B cell (primary cell): ENCODE measurements at regions not wholly inside any gene's neighbourhood (a gene's known extent, or its start where the extent isn't known, plus 50 kb on each side); places are given as distances from the start of the nearest gene placed in this dataset.

ENCODE experiments used
- ATAC-seq: fragments of 200-7000 bp; cut with Tn5 transposase; one replicate; pipeline ENCODE4 v1.10.0; 2021; ENCODE audit warnings: low read depth, mild to moderate bottlenecking, moderate number of reproducible peaks, moderate library complexity
- CTCF ChIA-PET: fragments of 350-600 bp; sonication (Branson Sonifier 250); formaldehyde crosslinking; loops from one replicate; lab custom pipeline; 2021; ENCODE audit warnings: antibody characterized with exemption, inconsistent platforms; lab: Charles Lee
- POLR2A ChIA-PET: fragments of 350-600 bp; sonication (Branson Sonifier 250); formaldehyde crosslinking; loops from one replicate; lab custom pipeline; 2021; ENCODE audit warnings: antibody characterized with exemption; lab: Charles Lee
- DNase-seq: peaks from one replicate; pipeline ENCODE4 v3.0.0; 2013
- H2AFZ ChIP-seq: 2 replicates; pipeline ENCODE4 v1.6.1; 2012; ENCODE audit warnings: mild to moderate bottlenecking, low read depth, low read length; ENCODE audit not compliant: insufficient read depth, poor library complexity, severe bottlenecking
- H3K27ac ChIP-seq, 2 donors: 1 replicate in 1 of 2; 2 replicates in 1 of 2; pipeline ENCODE4 v1.5.1; 2012 to 2013; ENCODE audit warnings: low read length in 2 of 2, mild to moderate bottlenecking in 2 of 2, moderate library complexity in 1 of 2
- H3K27me3 ChIP-seq, 4 experiments: fragments of 200-600 bp in 1 of 4; sonication (generic) in 1 of 4; replicated peaks in 1 of 4; 1 replicate in 2 of 4; 2 replicates in 2 of 4; pipeline versions ENCODE4 v1.6.1 to v1.7.0; 2013 to 2016; ENCODE audit warnings: low read length in 3 of 4, mild to moderate bottlenecking in 2 of 4, mixed read lengths in 1 of 4, moderate library complexity in 1 of 4; ENCODE audit not compliant: insufficient read depth in 4 of 4, control insufficient read depth in 3 of 4; ENCODE audit errors: control extremely low read depth in 1 of 4
- H3K36me3 ChIP-seq, 2 experiments: replicated peaks in 1 of 2; 1 replicate in 1 of 2; 2 replicates in 1 of 2; pipeline versions ENCODE4 v1.6.1 to v1.7.1; 2013; ENCODE audit warnings: low read length in 1 of 2; ENCODE audit not compliant: insufficient read depth in 2 of 2, control insufficient read depth in 1 of 2; ENCODE audit errors: control extremely low read depth in 1 of 2, extremely low read depth in 1 of 2
- H3K4me1 ChIP-seq, 2 donors: fragments of 200-600 bp in 1 of 2; sonication (generic) in 1 of 2; 1 replicate in 1 of 2; 2 replicates in 1 of 2; pipeline versions ENCODE4 v1.5.1 to v1.6.1; 2013 to 2017; ENCODE audit warnings: low read length in 2 of 2; ENCODE audit not compliant: control insufficient read depth in 2 of 2, insufficient read depth in 2 of 2
- H3K4me2 ChIP-seq: replicated peaks from 2 replicates; pipeline ENCODE3; 2012; ENCODE audit warnings: mild to moderate bottlenecking, low read depth, low read length; ENCODE audit not compliant: poor library complexity, severe bottlenecking
- H3K4me3 ChIP-seq, 5 experiments: fragments of 200-600 bp in 1 of 5; sonication (generic) in 1 of 5; 1 replicate in 3 of 5; 2 replicates in 2 of 5; pipeline versions ENCODE4 v1.5.1 to v1.7.0; 2011 to 2016; ENCODE audit warnings: low read length in 4 of 5, mild to moderate bottlenecking in 4 of 5, low read depth in 2 of 5, control low read depth in 1 of 5, moderate library complexity in 1 of 5; ENCODE audit not compliant: insufficient read depth in 1 of 5; ENCODE audit errors: control extremely low read depth in 1 of 5, extremely low read depth in 1 of 5
- H3K79me2 ChIP-seq: fragments of 200-600 bp; sonication (generic); one replicate; pipeline ENCODE4 v1.6.0; 2016; ENCODE audit warnings: low read length; ENCODE audit not compliant: control insufficient read depth, insufficient read depth
- H3K9ac ChIP-seq: fragments of 200-600 bp; sonication (generic); 2 replicates; pipeline ENCODE4 v1.6.1; 2017; ENCODE audit warnings: mild to moderate bottlenecking, low read length, moderate library complexity
- H3K9me3 ChIP-seq, 3 donors: one replicate each; pipeline versions ENCODE4 v1.6.1 to v1.7.1; 2013; ENCODE audit warnings: low read length in 2 of 3; ENCODE audit not compliant: control insufficient read depth in 2 of 3, insufficient read depth in 1 of 3; ENCODE audit errors: control extremely low read depth in 1 of 3
- H4K20me1 ChIP-seq: 2 replicates; pipeline ENCODE4 v1.6.0; 2012; ENCODE audit warnings: mild to moderate bottlenecking, low read length; ENCODE audit not compliant: insufficient read depth, control insufficient read depth, poor library complexity, severe bottlenecking
- H3K27ac Mint-ChIP-seq: one replicate; pipeline ENCODE4 v1.8.0; 2021; ENCODE audit warnings: mixed read lengths
- H3K27me3 Mint-ChIP-seq: one replicate; pipeline ENCODE4 v1.8.0; 2021; ENCODE audit warnings: mixed read lengths
- H3K4me1 Mint-ChIP-seq: one replicate; pipeline ENCODE4 v1.8.0; 2021; ENCODE audit warnings: mixed read lengths
- H3K4me3 Mint-ChIP-seq: one replicate; pipeline ENCODE4 v1.8.0; 2021; ENCODE audit warnings: mixed read lengths
- H3K9me3 Mint-ChIP-seq: one replicate; pipeline ENCODE4 v1.8.0; 2022; ENCODE audit warnings: mixed read lengths; ENCODE audit not compliant: insufficient read depth
- CTCF ChIP-seq: fragments of 200-600 bp; IDR thresholded peaks from one replicate; pipeline ENCODE4 v1.8.0; 2022; ENCODE audit warnings: antibody characterized with exemption, mild to moderate bottlenecking
- EZH2 ChIP-seq: IDR thresholded peaks from 2 replicates; pipeline ENCODE4 v1.6.1; 2012; ENCODE audit warnings: borderline replicate concordance, low read depth, mild to moderate bottlenecking, moderate library complexity, low read length; ENCODE audit not compliant: insufficient read depth, poor library complexity, severe bottlenecking
- WGBS: methylation state at CpG from one replicate; pipeline ENCODE4 v1.1.5; 2013; ENCODE audit warnings: missing lambda C conversion rate; ENCODE audit not compliant: insufficient coverage; 5-methylcytosine and 5-hydroxymethylcytosine counted together
- intact Hi-C: fragments of 100-400 bp; cut with micrococcal nuclease; formaldehyde crosslinking; loops from one replicate; pipeline ENCODE4 v1.10.0; 2022

GRCh38 chr10:123221418-123221817 is 67.2 kb downstream of the BUB3 start:
- ChIA-PET POLR2A (no interaction called here), CTCF (no interaction called here)
- no peaks in the 10 kb centered on the region for H3K4me1 Mint-ChIP-seq
- H3K4me1 ChIP-seq: no peaks in the 10 kb centered on the region
- H4K20me1 ChIP-seq: no peaks in the 10 kb centered on the region
- H3K79me2 ChIP-seq: no peaks in the 10 kb centered on the region
- H3K36me3 ChIP-seq: no peaks in the 10 kb centered on the region
- H3K4me3 ChIP-seq: no peak overlapping the region
- no peaks in the 10 kb centered on the region for H3K27me3 ChIP-seq
- no peaks in the 10 kb centered on the region for H3K27me3 Mint-ChIP-seq
- no peak for DNase-seq
- H3K4me3 Mint-ChIP-seq: no peak overlapping the region
- H3K27ac ChIP-seq: no peak overlapping the region
- no peak overlapping the region for H3K9ac ChIP-seq
- H2AFZ ChIP-seq: no peak overlapping the region
- H3K27ac Mint-ChIP-seq: no peak overlapping the region
- no peak for TF ChIP-seq CTCF
- no peak for TF ChIP-seq EZH2
- no peak overlapping the region for H3K4me2 ChIP-seq
- H3K9me3 Mint-ChIP-seq: no peaks in the 10 kb centered on the region
- ATAC-seq: no peak
- intact Hi-C loops: no loop called here
- peaks cover 0 to 3% (median 0%) of the 10 kb centered on the region in 3 donors for H3K9me3 ChIP-seq

GRCh38 chr10:123222832-123223231 is 68.6 kb downstream of the BUB3 start:
- DNase-seq (no peak), ATAC-seq (no peak)
- no peaks in the 10 kb centered on the region for H3K9me3 ChIP-seq
- ChIA-PET POLR2A (no interaction called here), CTCF (interaction anchor here (0.8 kb wide), 1 partner anchor 12 kb away, joined by 4 read pairs; no protein-coding TSS in a partner anchor)
- no peak overlapping the region for H3K4me3 ChIP-seq
- no peak overlapping the region for H3K27ac ChIP-seq
- H2AFZ ChIP-seq: no peak overlapping the region
- H3K27me3 ChIP-seq: no peaks in the 10 kb centered on the region
- no peak overlapping the region for H3K4me2 ChIP-seq
- intact Hi-C loops: no loop called here
- Mint-ChIP-seq H3K4me3 (no peak overlapping the region), H3K9me3 (no peaks in the 10 kb centered on the region), H3K4me1 (no peaks in the 10 kb centered on the region), H3K27me3 (no peaks in the 10 kb centered on the region), H3K27ac (no peak overlapping the region)
- H3K36me3 ChIP-seq: no peaks in the 10 kb centered on the region
- H3K9ac ChIP-seq: no peak overlapping the region
- H4K20me1 ChIP-seq: no peaks in the 10 kb centered on the region
- no peaks in the 10 kb centered on the region for H3K79me2 ChIP-seq
- no peaks in the 10 kb centered on the region for H3K4me1 ChIP-seq
- WGBS: no CpG with 5 or more reads among the region's 4 CpGs
- no peak for TF ChIP-seq EZH2
- TF ChIP-seq CTCF: no peak
